HepG2 (cell line): ENCODE measurements at regions not wholly inside any gene's neighbourhood (a gene's known extent, or its start where the extent isn't known, plus 50 kb on each side); places are given as distances from the start of the nearest gene placed in this dataset.

ENCODE experiments used
- ATAC-seq: fragments of 200-7000 bp; cut with Tn5 transposase; 3 replicates; pipeline ENCODE4 v1.9.1; 2020; ENCODE audit warnings: mild to moderate bottlenecking, moderate library complexity
- BruUV-seq: library from RNA; stranded (reverse); fragments of 400-500 nt; replicated peaks from 2 replicates; lab custom pipeline; 2021; lab: Mats Ljungman, UMichigan
- CTCF ChIA-PET: fragments of 300-600 bp; formaldehyde crosslinking; extraction: SDS; loops from one replicate; lab custom pipeline; 2021; ENCODE audit warnings: low total read pairs, inconsistent platforms, low intra/inter-chr PET ratio; lab: Yijun Ruan, JAX
- POLR2A ChIA-PET: fragments of 350-600 bp; sonication (Branson Sonifier 250); formaldehyde crosslinking; loops from one replicate; lab custom pipeline; 2020; ENCODE audit warnings: antibody characterized with exemption, inconsistent platforms; lab: Yijun Ruan, JAX
- DNase-seq: peaks from one replicate; pipeline ENCODE4 v3.0.0-alpha.2; 2015; ENCODE audit warnings: low spot score
- FAIRE-seq: peaks from 3 replicates; lab custom pipeline; 2011; peaks lifted over from hg19 to GRCh38; lab: Jason Lieb, UNC
- H2AFZ ChIP-seq: one replicate; pipeline ENCODE4 v1.6.1; 2011; ENCODE audit warnings: low read length, inconsistent platforms
- H3K27ac ChIP-seq: fragments of 300-600 bp; 3 replicates; pipeline ENCODE4 v1.8.0; 2011; ENCODE audit warnings: mixed run types, mild to moderate bottlenecking, mixed read lengths, low read length, inconsistent platforms; ENCODE audit not compliant: insufficient read depth; ENCODE audit errors: extremely low read length
- H3K27me3 ChIP-seq, 2 experiments: fragments of 200-600 bp in 1 of 2; 2 replicates in 1 of 2; 3 replicates in 1 of 2; pipeline versions ENCODE4 v1.6.0 to v1.8.0; 2011; ENCODE audit warnings: low read length in 2 of 2, mild to moderate bottlenecking in 2 of 2, moderate library complexity in 2 of 2, inconsistent platforms in 1 of 2; ENCODE audit not compliant: insufficient read depth in 2 of 2, control insufficient read depth in 1 of 2
- H3K36me3 ChIP-seq, 2 experiments: fragments of 200-600 bp in 1 of 2; replicated peaks in 1 of 2; 2 replicates in 1 of 2; 3 replicates in 1 of 2; pipeline versions ENCODE4 v1.5.1 to v1.8.0; 2011; ENCODE audit warnings: low read length in 2 of 2, inconsistent platforms in 1 of 2; ENCODE audit not compliant: insufficient read depth in 2 of 2, control insufficient read depth in 1 of 2
- H3K4me1 ChIP-seq: 2 replicates; pipeline ENCODE4 v1.5.1; 2012; ENCODE audit warnings: low read length, inconsistent platforms; ENCODE audit not compliant: insufficient read depth
- H3K4me2 ChIP-seq: 2 replicates; pipeline ENCODE4 v1.6.0; 2011; ENCODE audit warnings: low read depth, low read length, inconsistent platforms
- H3K4me3 ChIP-seq, 3 experiments: fragments of 200-600 bp in 1 of 3; sonication (generic), shearing (Covaris generic) in 1 of 3; replicated peaks in 1 of 3; 2 replicates each; pipeline ENCODE4 v1.5.1; 2011 to 2016; ENCODE audit warnings: low read length in 3 of 3, inconsistent platforms in 2 of 3, low read depth in 2 of 3, mild to moderate bottlenecking in 2 of 3, control low read depth in 1 of 3, mixed read lengths in 1 of 3; ENCODE audit not compliant: insufficient read depth in 1 of 3
- H3K79me2 ChIP-seq: one replicate; pipeline ENCODE4 v1.6.1; 2011; ENCODE audit warnings: low read length, inconsistent platforms; ENCODE audit not compliant: insufficient read depth
- H3K9ac ChIP-seq: 2 replicates; pipeline ENCODE4 v1.6.0; 2011; ENCODE audit warnings: mild to moderate bottlenecking, low read depth, low read length, inconsistent platforms; ENCODE audit not compliant: insufficient read depth
- H3K9me3 ChIP-seq: 2 replicates; pipeline ENCODE4 v1.5.1; 2012; ENCODE audit warnings: mild to moderate bottlenecking, low read length
- H4K20me1 ChIP-seq: 2 replicates; pipeline ENCODE4 v1.6.0; 2011; ENCODE audit warnings: inconsistent platforms, mild to moderate bottlenecking, low read length, moderate library complexity; ENCODE audit not compliant: insufficient read depth
- ATF7-NPFF ChIP-seq: sonication (generic); formaldehyde crosslinking; IDR thresholded peaks from 2 replicates; pipeline ENCODE4 v1.8.1; 2023; ENCODE audit warnings: mild to moderate bottlenecking, low read depth, missing genetic modification reagents, moderate library complexity
- CCDC6 ChIP-seq: sonication (generic); formaldehyde crosslinking; IDR thresholded peaks from 2 replicates; pipeline ENCODE4 v1.8.1; 2022; ENCODE audit warnings: mild to moderate bottlenecking, missing genetic modification reagents, moderate library complexity
- CEBPZ ChIP-seq: IDR thresholded peaks from 2 replicates; pipeline ENCODE4 v1.6.1; 2012; ENCODE audit warnings: low read length, improper control_type of control experiment
- NR2F2 ChIP-seq: IDR thresholded peaks from 2 replicates; pipeline ENCODE4 v1.6.1; 2012; ENCODE audit warnings: low read depth, inconsistent platforms, borderline replicate concordance
- PHF5A ChIP-seq: IDR thresholded peaks from one replicate; pipeline ENCODE4 v1.6.1; 2018; ENCODE audit warnings: low read depth, missing genetic modification reagents; ENCODE audit not compliant: unreplicated experiment
- RFXAP ChIP-seq: sonication (generic); formaldehyde crosslinking; IDR thresholded peaks from 2 replicates; pipeline ENCODE4 v1.4.0; 2020; ENCODE audit warnings: missing genetic modification reagents, borderline replicate concordance
- TCF12 ChIP-seq, 2 experiments: fragments of 450-650 bp in 1 of 2; sonication (generic) in 1 of 2; formaldehyde crosslinking in 1 of 2; IDR thresholded peaks; 2 replicates each; pipeline versions ENCODE4 v1.6.1 to v1.8.0; 2017 to 2022; ENCODE audit warnings: antibody characterized with exemption in 1 of 2, mild to moderate bottlenecking in 1 of 2, missing genetic modification reagents in 1 of 2, moderate library complexity in 1 of 2
- TRAFD1 ChIP-seq: sonication (generic); formaldehyde crosslinking; IDR thresholded peaks from 2 replicates; pipeline ENCODE4 v1.5.1; 2020; ENCODE audit warnings: missing genetic modification reagents, mild to moderate bottlenecking, borderline replicate concordance
- ZC3H13 ChIP-seq: sonication (generic); formaldehyde crosslinking; IDR thresholded peaks from 2 replicates; pipeline ENCODE4 v1.8.1; 2023; ENCODE audit warnings: mild to moderate bottlenecking, missing genetic modification reagents, moderate library complexity
- WGBS: methylation state at CpG from one replicate; pipeline ENCODE4 v1.1.6; 2017; ENCODE audit warnings: low lambda C conversion rate; 5-methylcytosine and 5-hydroxymethylcytosine counted together
- in situ Hi-C: cut with HindIII; loops from 2 replicates; pipeline ENCODE4 v1.10.0; 2017; ENCODE audit warnings: low pct_unique_long_range_greater_than_20kb; ENCODE audit not compliant: extremely low pct_ligation_motif_present
- intact Hi-C: fragments of 100-400 bp; cut with micrococcal nuclease; formaldehyde crosslinking; loops from one replicate; pipeline ENCODE4 v1.10.0; 2022; ENCODE audit not compliant: unreplicated experiment

GRCh38 chr1:233530665-233531386 is 83.1 kb upstream of the KCNK1 start:
- Histone ChIP-seq H3K9ac (no peak overlapping the region), H3K4me2 (no peak overlapping the region), H3K79me2 (no peaks in the 10 kb centered on the region), H3K4me1 (no peaks in the 10 kb centered on the region), H2AFZ (no peak overlapping the region), H3K36me3 (no peaks in the 10 kb centered on the region), H3K9me3 (peaks cover 30% of the 10 kb centered on the region), H4K20me1 (no peaks in the 10 kb centered on the region), H3K27ac (no peak overlapping the region), H3K4me3 (no peak overlapping the region), H3K27me3 (no peaks in the 10 kb centered on the region)
- TF ChIP-seq RFXAP (CRISPR knock-in tag), result no peak
- no peak for TF ChIP-seq ATF7-NPFF (CRISPR knock-in tag)
- TF ChIP-seq TRAFD1 (CRISPR knock-in tag), result no peak
- no peak for TF ChIP-seq ZC3H13 (CRISPR knock-in tag)
- TF ChIP-seq CCDC6 (CRISPR knock-in tag), result no peak
- no peak for TF ChIP-seq CEBPZ
- no peak for TF ChIP-seq NR2F2
- TF ChIP-seq TCF12 (IDR thresholded peaks at IDR 0.05), result no peak
- TF ChIP-seq TCF12 (CRISPR knock-in tag; IDR thresholded peaks at IDR 0.05), result no peak
- TF ChIP-seq PHF5A (CRISPR knock-in tag), result no peak
- POLR2A ChIA-PET, result no interaction called here
- CTCF ChIA-PET, result no interaction called here
- 24% methylated on average over 6 of the region's 6 CpGs for WGBS
- DNase-seq (no peak), FAIRE-seq (no peak), ATAC-seq (no peak)
- BruUV-seq, result no TSS peak
- in situ Hi-C loops, result no loop called here
- intact Hi-C loops, result no loop called here
